ENCODE measurements at regions not wholly inside any gene's neighbourhood (a gene's known extent, or its start where the extent isn't known, plus 50 kb on each side); places are given as distances from the start of the nearest gene placed in this dataset.

GRCh38 chr6:170483413-170483812 lies 69.7 kb downstream of the PSMB1 start:
- H3K36me3 Mint-ChIP-seq (ENCODE audit: low read depth): peaks cover 11% of the 10 kb centered on the region
- TF ChIP-seq CTCF (IDR thresholded peaks at IDR 0.05; ENCODE audit: unreplicated experiment in 3 of 3): no peak
- H3K4me1 Mint-ChIP-seq: peaks cover 22% of the 10 kb centered on the region
- no peaks in the 10 kb centered on the region for H3K27me3 Mint-ChIP-seq (ENCODE audit: low read depth)
- no peak overlapping the region for H3K4me3 Mint-ChIP-seq
- no peak overlapping the region for H3K27ac Mint-ChIP-seq
- peaks cover 26% of the 10 kb centered on the region for H3K9me3 Mint-ChIP-seq

- Mint-ChIP-seq H3K27me3 (ENCODE audit: low read depth) (peaks cover 4% of the 10 kb centered on the region), H3K27ac (no peak overlapping the region), H3K4me1 (peaks cover 31% of the 10 kb centered on the region), H3K4me3 (no peak overlapping the region), H3K36me3 (ENCODE audit: low read depth) (peaks cover 11% of the 10 kb centered on the region), H3K9me3 (peaks cover 21% of the 10 kb centered on the region)
- peak; percentile 11 to 20 (median 13) for TF ChIP-seq CTCF (IDR thresholded peaks at IDR 0.05; ENCODE audit: unreplicated experiment in 3 of 3)
Measured at GRCh38 chr6:170480050-170480692, 72.9 kb downstream of the PSMB1 start.

- Mint-ChIP-seq H3K9me3 (peaks cover 4% of the 10 kb centered on the region), H3K4me3 (no peak overlapping the region), H3K4me1 (peaks cover 39% of the 10 kb centered on the region), H3K27ac (no peak overlapping the region), H3K36me3 (ENCODE audit: low read depth) (peaks cover 5% of the 10 kb centered on the region), H3K27me3 (ENCODE audit: low read depth) (peaks cover 16% of the 10 kb centered on the region)
- TF ChIP-seq CTCF (IDR thresholded peaks at IDR 0.05; ENCODE audit: unreplicated experiment in 3 of 3): no peak
Measured at GRCh38 chr6:170476360-170476759, 76.7 kb downstream of the PSMB1 start.

- no peaks in the 10 kb centered on the region for H3K9me3 Mint-ChIP-seq
- H3K27ac Mint-ChIP-seq: no peak overlapping the region
- no peak for TF ChIP-seq CTCF (IDR thresholded peaks at IDR 0.05; ENCODE audit: unreplicated experiment in 3 of 3)
- H3K36me3 Mint-ChIP-seq (ENCODE audit: low read depth): no peaks in the 10 kb centered on the region
- H3K4me3 Mint-ChIP-seq: no peak overlapping the region
- peaks cover 43% of the 10 kb centered on the region for H3K4me1 Mint-ChIP-seq
- peaks cover 16% of the 10 kb centered on the region for H3K27me3 Mint-ChIP-seq (ENCODE audit: low read depth)
Measured at GRCh38 chr6:170475118-170475517, 78.0 kb downstream of the PSMB1 start.

GRCh38 chr6:170473801-170474200 lies 79.3 kb downstream of the PSMB1 start:
- H3K27me3 Mint-ChIP-seq (ENCODE audit: low read depth): peaks cover 16% of the 10 kb centered on the region
- H3K9me3 Mint-ChIP-seq: no peaks in the 10 kb centered on the region
- H3K4me1 Mint-ChIP-seq: peaks cover 43% of the 10 kb centered on the region
- peak overlapping the region; percentile 57 to 88 (median 66) for H3K27ac Mint-ChIP-seq
- no peak for TF ChIP-seq CTCF (IDR thresholded peaks at IDR 0.05; ENCODE audit: unreplicated experiment in 3 of 3)
- H3K4me3 Mint-ChIP-seq: no peak overlapping the region
- H3K36me3 Mint-ChIP-seq (ENCODE audit: low read depth): no peaks in the 10 kb centered on the region

- Mint-ChIP-seq H3K4me3 (peak overlapping the region in 1 of 3 experiments; percentile 2), H3K4me1 (peaks cover 43% of the 10 kb centered on the region), H3K9me3 (peaks cover 1% of the 10 kb centered on the region), H3K36me3 (ENCODE audit: low read depth) (peaks cover under 1% of the 10 kb centered on the region), H3K27ac (peak overlapping the region; percentile 57 to 88 (median 66)), H3K27me3 (ENCODE audit: low read depth) (peaks cover 16% of the 10 kb centered on the region)
- no peak for TF ChIP-seq CTCF (IDR thresholded peaks at IDR 0.05; ENCODE audit: unreplicated experiment in 3 of 3)
Measured at GRCh38 chr6:170473301-170473717, 79.8 kb downstream of the PSMB1 start.
